Body of pancreas (tissue), 4 donors: ENCODE measurements at regions not wholly inside any gene's neighbourhood (a gene's known extent, or its start where the extent isn't known, plus 50 kb on each side); places are given as distances from the start of the nearest gene placed in this dataset.

Experiments used
- ATAC-seq: fragments of 150-250 bp; one replicate; pipeline ENCODE4 v1.9.1; 2016
- DNase-seq, 4 donors: peaks; one replicate each; pipeline ENCODE4 v3.0.0-alpha.2; 2019
- H3K27ac ChIP-seq, 4 donors: fragments of 200-600 bp; sonication (generic); 1 replicate in 3 of 4; 2 replicates in 1 of 4; pipeline versions ENCODE4 v1.5.1 to v1.6.1; 2016 to 2019; ENCODE audit warnings: mild to moderate bottlenecking in 1 of 4, mixed read lengths in 1 of 4, moderate library complexity in 1 of 4
- H3K27me3 ChIP-seq, 2 donors: fragments of 200-600 bp; sonication (generic); one replicate each; pipeline ENCODE4 v1.6.0; 2016; ENCODE audit warnings: mild to moderate bottlenecking in 1 of 2
- H3K36me3 ChIP-seq, 2 donors: fragments of 200-600 bp; sonication (generic); replicated peaks in 1 of 2; 2 replicates each; pipeline ENCODE4 v1.5.1; 2016; ENCODE audit warnings: low read depth in 2 of 2; ENCODE audit not compliant: insufficient read depth in 1 of 2
- H3K4me1 ChIP-seq: fragments of 200-600 bp; sonication (generic); one replicate; pipeline ENCODE4 v1.6.0; 2016
- H3K4me3 ChIP-seq, 2 donors: fragments of 200-600 bp; sonication (generic); 1 replicate in 1 of 2; 2 replicates in 1 of 2; pipeline ENCODE4 v1.5.1; 2016 to 2019
- H3K9me3 ChIP-seq, 3 donors: fragments of 200-600 bp; sonication (generic); 1 replicate in 2 of 3; 2 replicates in 1 of 3; pipeline ENCODE4 v1.5.1; 2016
- POLR2A ChIP-seq, 3 donors: fragments of 450-650 bp; IDR thresholded peaks; one replicate each; pipeline ENCODE4 v1.6.1; 2016; ENCODE audit warnings: antibody characterized with exemption in 3 of 3, mild to moderate bottlenecking in 2 of 3
- WGBS, 2 donors: methylation state at CpG; one replicate each; pipeline ENCODE4 v1.1.5; 2017; 5-methylcytosine and 5-hydroxymethylcytosine counted together
- intact Hi-C: fragments of 100-400 bp; cut with DNase I; formaldehyde crosslinking; loops from one replicate; pipeline ENCODE4 v1.15.1; 2023
- TF ChIP-seq, protein P1 (sequence below), 7 experiments: fragments of 450-650 bp in 4 of 7; fragments of 200-600 bp in 3 of 7; sonication (generic) in 3 of 7; IDR thresholded peaks; one replicate each; pipeline ENCODE4 v1.5.1; 2016 to 2019; ENCODE audit warnings: antibody characterized with exemption in 7 of 7

GRCh38 chr3:125654526-125654925, 59.2 kb upstream of the OSBPL11 start:
- ATAC-seq: no peak
- intact Hi-C loops: no loop called here
- no peaks in the 10 kb centered on the region for H3K27me3 ChIP-seq
- H3K27ac ChIP-seq: no peak overlapping the region
- no peaks in the 10 kb centered on the region for H3K36me3 ChIP-seq
- peaks cover 0 to under 1% (median 0%) of the 10 kb centered on the region in 3 donors for H3K9me3 ChIP-seq
- H3K4me1 ChIP-seq: no peaks in the 10 kb centered on the region
- no peak overlapping the region for H3K4me3 ChIP-seq
- WGBS, 2 donors: 95 to 100% methylated on average over 1 of the region's 1 CpG
- DNase-seq: no peak
- TF ChIP-seq, protein P1, sequence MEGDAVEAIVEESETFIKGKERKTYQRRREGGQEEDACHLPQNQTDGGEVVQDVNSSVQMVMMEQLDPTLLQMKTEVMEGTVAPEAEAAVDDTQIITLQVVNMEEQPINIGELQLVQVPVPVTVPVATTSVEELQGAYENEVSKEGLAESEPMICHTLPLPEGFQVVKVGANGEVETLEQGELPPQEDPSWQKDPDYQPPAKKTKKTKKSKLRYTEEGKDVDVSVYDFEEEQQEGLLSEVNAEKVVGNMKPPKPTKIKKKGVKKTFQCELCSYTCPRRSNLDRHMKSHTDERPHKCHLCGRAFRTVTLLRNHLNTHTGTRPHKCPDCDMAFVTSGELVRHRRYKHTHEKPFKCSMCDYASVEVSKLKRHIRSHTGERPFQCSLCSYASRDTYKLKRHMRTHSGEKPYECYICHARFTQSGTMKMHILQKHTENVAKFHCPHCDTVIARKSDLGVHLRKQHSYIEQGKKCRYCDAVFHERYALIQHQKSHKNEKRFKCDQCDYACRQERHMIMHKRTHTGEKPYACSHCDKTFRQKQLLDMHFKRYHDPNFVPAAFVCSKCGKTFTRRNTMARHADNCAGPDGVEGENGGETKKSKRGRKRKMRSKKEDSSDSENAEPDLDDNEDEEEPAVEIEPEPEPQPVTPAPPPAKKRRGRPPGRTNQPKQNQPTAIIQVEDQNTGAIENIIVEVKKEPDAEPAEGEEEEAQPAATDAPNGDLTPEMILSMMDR (IDR thresholded peaks at IDR 0.05): no peak
- no peak for TF ChIP-seq POLR2A (IDR thresholded peaks at IDR 0.05)

DNA sequence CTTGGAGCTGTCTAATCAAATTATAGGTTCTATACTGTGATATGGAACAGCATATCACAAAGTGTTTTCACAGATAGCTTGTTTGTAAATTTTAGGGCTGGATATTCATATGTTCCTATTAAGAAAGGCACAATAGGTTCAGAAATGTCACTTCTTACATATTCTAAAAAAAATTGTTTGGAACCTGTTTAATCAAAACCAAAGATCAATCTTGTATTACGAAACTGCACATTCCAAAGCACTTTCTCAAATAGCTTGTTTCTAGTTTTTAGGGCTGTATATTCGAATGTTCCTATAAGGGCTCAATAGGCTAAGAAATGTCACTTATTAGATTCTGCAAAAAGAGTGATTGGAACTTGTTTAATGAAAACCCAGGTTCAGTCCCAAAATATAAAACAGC, 67.4 kb upstream of the OSBPL11 start:
- TF ChIP-seq, protein P1 (IDR thresholded peaks at IDR 0.05): no peak
- TF ChIP-seq POLR2A (IDR thresholded peaks at IDR 0.05): no peak

GRCh38 chr3:125670352-125670751, 75.1 kb upstream of the OSBPL11 start:
- 86 to 89% methylated on average over 1 of the region's 1 CpG for whole genome bisulfite sequencing, 2 donors
- Histone ChIP-seq H3K27ac (no peak overlapping the region), H3K9me3 (no peaks in the 10 kb centered on the region), H3K36me3 (no peaks in the 10 kb centered on the region), H3K4me1 (no peaks in the 10 kb centered on the region), H3K27me3 (no peaks in the 10 kb centered on the region), H3K4me3 (no peak overlapping the region)
- no peak for ATAC-seq
- no peak for TF ChIP-seq POLR2A (IDR thresholded peaks at IDR 0.05)
- TF ChIP-seq, protein P1 (IDR thresholded peaks at IDR 0.05): no peak
- DNase-seq: no peak
- intact Hi-C loops: no loop called here

More for the DNA sequence above, 67.4 kb upstream of the OSBPL11 start:
- H3K4me3 ChIP-seq: no peak overlapping the region
- no peaks in the 10 kb centered on the region for H3K27me3 ChIP-seq
- no peaks in the 10 kb centered on the region for H3K4me1 ChIP-seq
- no peaks in the 10 kb centered on the region for H3K36me3 ChIP-seq
- intact Hi-C loops: no loop called here
- H3K9me3 ChIP-seq: peaks cover 0 to 2% (median 0%) of the 10 kb centered on the region in 3 donors
- DNase-seq (no peak), ATAC-seq (no peak)
- WGBS, 2 donors: 58 to 76% methylated on average over 2 of the region's 2 CpGs
- no peak overlapping the region for H3K27ac ChIP-seq

DNA sequence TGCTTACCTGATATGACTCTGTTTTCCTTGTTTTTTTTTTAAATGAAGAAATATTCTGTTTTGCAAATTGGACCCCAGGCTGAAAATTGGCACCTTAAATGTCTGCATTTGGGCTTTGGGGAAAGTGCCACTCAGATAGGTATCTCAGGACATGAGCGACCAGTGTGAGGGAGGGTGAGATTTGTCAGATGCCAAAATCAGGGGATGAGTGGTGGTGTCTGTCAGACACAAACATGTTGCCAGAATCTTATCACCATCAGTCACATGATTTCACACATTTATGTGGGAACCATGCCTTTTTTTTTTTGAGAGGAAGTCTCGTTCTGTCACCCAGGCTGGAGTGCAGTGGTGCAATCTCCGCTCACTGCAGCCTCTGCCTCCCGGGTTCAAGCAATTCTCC, 75.6 kb upstream of the OSBPL11 start:
- Histone ChIP-seq H3K9me3 (no peaks in the 10 kb centered on the region), H3K36me3 (no peaks in the 10 kb centered on the region), H3K4me1 (no peaks in the 10 kb centered on the region), H3K27ac (no peak overlapping the region), H3K27me3 (no peaks in the 10 kb centered on the region), H3K4me3 (no peak overlapping the region)
- ATAC-seq (no peak), DNase-seq (no peak)
- TF ChIP-seq, protein P1 (IDR thresholded peaks at IDR 0.05): no peak
- no peak for TF ChIP-seq POLR2A (IDR thresholded peaks at IDR 0.05)
- intact Hi-C loops: no loop called here
- 86 to 90% methylated on average over 4 of the region's 4 CpGs for WGBS, 2 donors

GRCh38 chr3:125671461-125672243, 76.4 kb upstream of the OSBPL11 start:
- intact Hi-C loops: no loop called here
- no peak overlapping the region for H3K27ac ChIP-seq
- WGBS, 2 donors: 90% methylated on average over 32 of the region's 39 CpGs; no CpG with 5 or more reads in 1 of the 2 donors
- TF ChIP-seq POLR2A (IDR thresholded peaks at IDR 0.05): no peak
- TF ChIP-seq, protein P1 (IDR thresholded peaks at IDR 0.05): no peak
- no peaks in the 10 kb centered on the region for H3K36me3 ChIP-seq
- no peaks in the 10 kb centered on the region for H3K4me1 ChIP-seq
- H3K27me3 ChIP-seq: no peaks in the 10 kb centered on the region
- no peaks in the 10 kb centered on the region for H3K9me3 ChIP-seq
- no peak for DNase-seq
- H3K4me3 ChIP-seq: no peak overlapping the region
- no peak for ATAC-seq
